A549 (cell line): ENCODE measurements at regions not wholly inside any gene's neighbourhood (a gene's known extent, or its start where the extent isn't known, plus 50 kb on each side); places are given as distances from the start of the nearest gene placed in this dataset.

Experiments used
- BHLHE40 ChIP-seq: IDR thresholded peaks from 2 replicates; pipeline ENCODE4 v1.6.1; 2012; ENCODE audit warnings: low read depth, low read length, inconsistent platforms
- CHD4 ChIP-seq: fragments of 200-600 bp; sonication (generic); IDR thresholded peaks from 2 replicates; pipeline ENCODE4 v1.6.1; 2016; ENCODE audit warnings: antibody characterized with exemption, mild to moderate bottlenecking, borderline replicate concordance
- CTCF ChIP-seq: fragments of >200 bp; sonication (Bioruptor Twin); formaldehyde crosslinking; IDR thresholded peaks from 3 replicates; pipeline ENCODE4 v1.5.1; 2016
- ESRRA ChIP-seq: fragments of 150-350 bp; IDR thresholded peaks from 2 replicates; pipeline ENCODE4 v1.6.1; 2014; ENCODE audit warnings: mild to moderate bottlenecking, low read length, borderline replicate concordance
- HOXB5 ChIP-seq: fragments of 250-450 bp; sonication (Bioruptor Pico); IDR thresholded peaks from 2 replicates; pipeline ENCODE4 v1.5.0; 2020; ENCODE audit warnings: mild to moderate bottlenecking, moderate library complexity
- JUN ChIP-seq, 2 experiments: fragments of >200 bp; sonication (Bioruptor Twin); formaldehyde crosslinking; IDR thresholded peaks; 2 replicates in 1 of 2; 3 replicates in 1 of 2; pipeline ENCODE4 v1.6.1; 2016 to 2017
- MAX ChIP-seq: IDR thresholded peaks from 2 replicates; pipeline ENCODE4 v1.6.1; 2012
- MYC ChIP-seq: IDR thresholded peaks from 2 replicates; pipeline ENCODE4 v1.6.1; 2012; ENCODE audit warnings: mild to moderate bottlenecking, inconsistent platforms, low read length, improper control_type of control experiment, borderline replicate concordance
- POLR2A ChIP-seq: IDR thresholded peaks from 2 replicates; pipeline ENCODE4 v1.6.1; 2012; ENCODE audit warnings: mild to moderate bottlenecking, low read length
- SMC3 ChIP-seq: fragments of >200 bp; sonication (Bioruptor Twin); formaldehyde crosslinking; IDR thresholded peaks from 3 replicates; pipeline ENCODE4 v1.6.1; 2018; ENCODE audit warnings: inconsistent platforms
- TF ChIP-seq, protein P1 (sequence below): fragments of 250-450 bp; sonication (Bioruptor Pico); IDR thresholded peaks from 2 replicates; pipeline ENCODE4 v1.5.0; 2021; ENCODE audit warnings: mild to moderate bottlenecking, moderate library complexity, borderline replicate concordance
- TF ChIP-seq, protein P2 (sequence below): fragments of >200 bp; sonication (Bioruptor Twin); formaldehyde crosslinking; IDR thresholded peaks from 3 replicates; pipeline ENCODE4 v1.6.1; 2016

GRCh38 chr1:213371847-213372619 lies 321.0 kb downstream of the RPS6KC1 start:
- TF ChIP-seq BHLHE40 (no peak), CTCF (no peak), MAX (no peak), HOXB5 (CRISPR knock-in tag) (no peak), CHD4 (no peak), MYC (no peak), POLR2A (no peak), ESRRA (no peak), SMC3 (no peak), JUN (IDR thresholded peaks at IDR 0.05) (no peak)
- TF ChIP-seq, protein P1, sequence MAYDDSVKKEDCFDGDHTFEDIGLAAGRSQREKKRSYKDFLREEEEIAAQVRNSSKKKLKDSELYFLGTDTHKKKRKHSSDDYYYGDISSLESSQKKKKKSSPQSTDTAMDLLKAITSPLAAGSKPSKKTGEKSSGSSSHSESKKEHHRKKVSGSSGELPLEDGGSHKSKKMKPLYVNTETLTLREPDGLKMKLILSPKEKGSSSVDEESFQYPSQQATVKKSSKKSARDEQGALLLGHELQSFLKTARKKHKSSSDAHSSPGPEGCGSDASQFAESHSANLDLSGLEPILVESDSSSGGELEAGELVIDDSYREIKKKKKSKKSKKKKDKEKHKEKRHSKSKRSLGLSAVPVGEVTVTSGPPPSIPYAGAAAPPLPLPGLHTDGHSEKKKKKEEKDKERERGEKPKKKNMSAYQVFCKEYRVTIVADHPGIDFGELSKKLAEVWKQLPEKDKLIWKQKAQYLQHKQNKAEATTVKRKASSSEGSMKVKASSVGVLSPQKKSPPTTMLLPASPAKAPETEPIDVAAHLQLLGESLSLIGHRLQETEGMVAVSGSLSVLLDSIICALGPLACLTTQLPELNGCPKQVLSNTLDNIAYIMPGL (CRISPR knock-in tag), result no peak
- TF ChIP-seq, protein P2, sequence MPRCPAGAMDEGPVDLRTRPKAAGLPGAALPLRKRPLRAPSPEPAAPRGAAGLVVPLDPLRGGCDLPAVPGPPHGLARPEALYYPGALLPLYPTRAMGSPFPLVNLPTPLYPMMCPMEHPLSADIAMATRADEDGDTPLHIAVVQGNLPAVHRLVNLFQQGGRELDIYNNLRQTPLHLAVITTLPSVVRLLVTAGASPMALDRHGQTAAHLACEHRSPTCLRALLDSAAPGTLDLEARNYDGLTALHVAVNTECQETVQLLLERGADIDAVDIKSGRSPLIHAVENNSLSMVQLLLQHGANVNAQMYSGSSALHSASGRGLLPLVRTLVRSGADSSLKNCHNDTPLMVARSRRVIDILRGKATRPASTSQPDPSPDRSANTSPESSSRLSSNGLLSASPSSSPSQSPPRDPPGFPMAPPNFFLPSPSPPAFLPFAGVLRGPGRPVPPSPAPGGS, result no peak
